Liver (tissue), 8 donors: ENCODE measurements at regions not wholly inside any gene's neighbourhood (a gene's known extent, or its start where the extent isn't known, plus 50 kb on each side); places are given as distances from the start of the nearest gene placed in this dataset.

Source experiments
- DNase-seq: peaks from one replicate; pipeline ENCODE4 v3.0.0-alpha.2; 2017; ENCODE audit warnings: low spot score
- H3K27ac ChIP-seq, 2 donors: one replicate each; pipeline ENCODE4 v1.7.0; 2013; ENCODE audit warnings: inconsistent platforms in 2 of 2, low read length in 2 of 2, control low read depth in 1 of 2, low read depth in 1 of 2, mild to moderate bottlenecking in 1 of 2
- H3K27me3 ChIP-seq, 4 donors: one replicate each; pipeline versions ENCODE4 v1.6.1 to v1.7.0; 2013; ENCODE audit warnings: low read length in 3 of 4, inconsistent platforms in 1 of 4, mild to moderate bottlenecking in 1 of 4, moderate library complexity in 1 of 4; ENCODE audit not compliant: control insufficient read depth in 4 of 4, insufficient read depth in 4 of 4
- H3K36me3 ChIP-seq, 4 donors: one replicate each; pipeline versions ENCODE4 v1.6.1 to v1.7.0; 2013; ENCODE audit warnings: low read length in 3 of 4, mild to moderate bottlenecking in 3 of 4, low read depth in 1 of 4, moderate library complexity in 1 of 4; ENCODE audit not compliant: control insufficient read depth in 4 of 4, insufficient read depth in 3 of 4
- H3K4me1 ChIP-seq, 4 donors: one replicate each; pipeline versions ENCODE4 v1.6.1 to v1.7.0; 2013; ENCODE audit warnings: low read length in 3 of 4, mild to moderate bottlenecking in 3 of 4, moderate library complexity in 1 of 4; ENCODE audit not compliant: control insufficient read depth in 4 of 4, insufficient read depth in 4 of 4
- H3K4me3 ChIP-seq, 3 donors: one replicate each; pipeline versions ENCODE4 v1.6.1 to v1.7.0; 2013; ENCODE audit warnings: low read length in 3 of 3, control low read depth in 1 of 3, low read depth in 1 of 3, mild to moderate bottlenecking in 1 of 3
- H3K9ac ChIP-seq, 2 donors: one replicate each; pipeline ENCODE4 v1.7.0; 2013; ENCODE audit warnings: low read length in 2 of 2, mild to moderate bottlenecking in 2 of 2, moderate library complexity in 2 of 2, control low read depth in 1 of 2, low read depth in 1 of 2
- H3K9me3 ChIP-seq, 4 donors: one replicate each; pipeline versions ENCODE4 v1.6.1 to v1.7.0; 2013; ENCODE audit warnings: low read length in 3 of 4; ENCODE audit not compliant: control insufficient read depth in 4 of 4
- EGR1 ChIP-seq, 2 donors: IDR thresholded peaks; 2 replicates each; pipeline ENCODE4 v1.6.1; 2016 to 2018; ENCODE audit warnings: antibody characterized with exemption in 2 of 2, low read depth in 2 of 2
- FOXA1 ChIP-seq: IDR thresholded peaks from 2 replicates; pipeline ENCODE4 v1.6.1; 2016; ENCODE audit warnings: antibody characterized with exemption
- FOXA2 ChIP-seq: IDR thresholded peaks from 2 replicates; pipeline ENCODE4 v1.6.1; 2016; ENCODE audit warnings: antibody characterized with exemption
- GABPA ChIP-seq, 2 donors: IDR thresholded peaks in 1 of 2; conservative IDR thresholded peaks in 1 of 2; 2 replicates each; pipeline ENCODE4 v1.6.1; 2016; ENCODE audit warnings: antibody characterized with exemption in 2 of 2, mild to moderate bottlenecking in 1 of 2, moderate library complexity in 1 of 2
- HNF4A ChIP-seq, 2 donors: conservative IDR thresholded peaks; 2 replicates each; pipeline ENCODE4 v1.6.1; 2016; ENCODE audit warnings: antibody characterized with exemption in 2 of 2, mild to moderate bottlenecking in 2 of 2
- HNF4G ChIP-seq: IDR thresholded peaks from 2 replicates; pipeline ENCODE4 v1.6.1; 2016; ENCODE audit warnings: antibody characterized with exemption
- JUND ChIP-seq, 2 donors: IDR thresholded peaks; 2 replicates each; pipeline ENCODE4 v1.6.1; 2016; ENCODE audit warnings: antibody characterized with exemption in 2 of 2
- NR2F2 ChIP-seq: IDR thresholded peaks from 2 replicates; pipeline ENCODE4 v1.6.1; 2016; ENCODE audit warnings: antibody characterized with exemption
- RAD21 ChIP-seq, 2 donors: IDR thresholded peaks; 2 replicates each; pipeline ENCODE4 v1.6.1; 2016; ENCODE audit warnings: antibody characterized with exemption in 2 of 2, mild to moderate bottlenecking in 2 of 2
- RXRA ChIP-seq, 2 donors: IDR thresholded peaks; 2 replicates each; pipeline ENCODE4 v1.6.1; 2017 to 2018; ENCODE audit warnings: antibody characterized with exemption in 2 of 2, mild to moderate bottlenecking in 1 of 2
- SP1 ChIP-seq: IDR thresholded peaks from 2 replicates; pipeline ENCODE4 v1.6.1; 2018; ENCODE audit warnings: antibody characterized with exemption, mild to moderate bottlenecking
- TAF1 ChIP-seq: conservative IDR thresholded peaks from 2 replicates; pipeline ENCODE4 v1.6.1; 2016; ENCODE audit warnings: antibody characterized with exemption, mild to moderate bottlenecking
- YY1 ChIP-seq: IDR thresholded peaks from 2 replicates; pipeline ENCODE4 v1.6.1; 2016; ENCODE audit warnings: antibody characterized with exemption, mild to moderate bottlenecking
- WGBS: extraction: QIAGEN DNeasy Blood & Tissue Kit; methylation state at CpG from one replicate; pipeline ENCODE4 v1.1.7; 2013; 5-methylcytosine and 5-hydroxymethylcytosine counted together
- TF ChIP-seq, protein P1 (sequence below): IDR thresholded peaks from 2 replicates; pipeline ENCODE4 v1.6.1; 2016; ENCODE audit warnings: antibody characterized with exemption
- TF ChIP-seq, protein P2 (sequence below): IDR thresholded peaks from 2 replicates; pipeline ENCODE4 v1.6.1; 2016; ENCODE audit warnings: antibody characterized with exemption
- TF ChIP-seq, protein P3 (sequence below): IDR thresholded peaks from 2 replicates; pipeline ENCODE4 v1.6.1; 2016; ENCODE audit warnings: antibody characterized with exemption, mild to moderate bottlenecking
- TF ChIP-seq, protein P4 (sequence below): IDR thresholded peaks from 2 replicates; pipeline ENCODE4 v1.6.1; 2016; ENCODE audit warnings: antibody characterized with exemption
- TF ChIP-seq, protein P5 (sequence below): fragments of 150-350 bp; IDR thresholded peaks from 2 replicates; pipeline ENCODE4 v1.5.1; 2017; ENCODE audit warnings: improper control_type of control experiment, low read depth, low read length; ENCODE audit not compliant: missing input control
- donor health status: healthy.
- donor health status: healthy.
- donor health status: healthy.
- donor health status: healthy.
- donor health status: healthy.

DNA sequence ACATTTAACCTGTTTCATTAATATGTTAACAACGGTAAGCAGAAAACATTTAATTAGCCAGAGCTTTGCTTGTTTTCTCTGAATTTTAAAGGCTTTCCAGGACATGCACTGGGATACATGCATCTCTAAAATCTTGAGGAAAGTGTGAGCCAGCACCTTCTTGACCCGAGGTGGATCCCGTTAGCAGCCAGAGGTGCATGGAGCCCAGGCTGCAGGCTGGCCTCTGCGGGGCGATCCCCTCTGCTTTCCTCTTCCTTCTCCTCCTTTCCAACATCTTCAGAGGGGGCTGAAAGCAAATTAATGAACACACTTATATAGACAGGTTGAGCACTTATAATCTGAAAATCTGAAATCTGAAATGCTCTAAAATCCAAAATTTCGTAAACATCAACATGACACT lies 128.7 kb upstream of the CST7 start:
- Histone ChIP-seq H3K9me3 (peaks cover 0 to 5% (median 4%) of the 10 kb centered on the region in 4 donors), H3K27me3 (peaks cover 0 to under 1% (median 0%) of the 10 kb centered on the region in 4 donors), H3K4me3 (no peak overlapping the region), H3K4me1 (no peaks in the 10 kb centered on the region), H3K27ac (no peak overlapping the region), H3K36me3 (no peaks in the 10 kb centered on the region), H3K9ac (no peak overlapping the region)
- no peak for TF ChIP-seq NR2F2
- TF ChIP-seq HNF4G: no peak
- no peak for TF ChIP-seq RXRA (IDR thresholded peaks at IDR 0.05)
- no peak for TF ChIP-seq FOXA2
- no peak for TF ChIP-seq SP1
- TF ChIP-seq EGR1 (IDR thresholded peaks at IDR 0.05; ENCODE audit: low read depth in 2 of 2): no peak
- no peak for TF ChIP-seq FOXA1
- TF ChIP-seq TAF1: no peak
- TF ChIP-seq RAD21 (IDR thresholded peaks at IDR 0.05): no peak
- TF ChIP-seq, protein P1, sequence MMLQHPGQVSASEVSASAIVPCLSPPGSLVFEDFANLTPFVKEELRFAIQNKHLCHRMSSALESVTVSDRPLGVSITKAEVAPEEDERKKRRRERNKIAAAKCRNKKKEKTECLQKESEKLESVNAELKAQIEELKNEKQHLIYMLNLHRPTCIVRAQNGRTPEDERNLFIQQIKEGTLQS: no peak
- TF ChIP-seq, protein P2, sequence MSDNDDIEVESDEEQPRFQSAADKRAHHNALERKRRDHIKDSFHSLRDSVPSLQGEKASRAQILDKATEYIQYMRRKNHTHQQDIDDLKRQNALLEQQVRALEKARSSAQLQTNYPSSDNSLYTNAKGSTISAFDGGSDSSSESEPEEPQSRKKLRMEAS: no peak
- TF ChIP-seq GABPA (IDR thresholded peaks at IDR 0.05 in 1 of 2, conservative IDR thresholded peaks at IDR 0.05 in 1 of 2): no peak
- TF ChIP-seq, protein P3, sequence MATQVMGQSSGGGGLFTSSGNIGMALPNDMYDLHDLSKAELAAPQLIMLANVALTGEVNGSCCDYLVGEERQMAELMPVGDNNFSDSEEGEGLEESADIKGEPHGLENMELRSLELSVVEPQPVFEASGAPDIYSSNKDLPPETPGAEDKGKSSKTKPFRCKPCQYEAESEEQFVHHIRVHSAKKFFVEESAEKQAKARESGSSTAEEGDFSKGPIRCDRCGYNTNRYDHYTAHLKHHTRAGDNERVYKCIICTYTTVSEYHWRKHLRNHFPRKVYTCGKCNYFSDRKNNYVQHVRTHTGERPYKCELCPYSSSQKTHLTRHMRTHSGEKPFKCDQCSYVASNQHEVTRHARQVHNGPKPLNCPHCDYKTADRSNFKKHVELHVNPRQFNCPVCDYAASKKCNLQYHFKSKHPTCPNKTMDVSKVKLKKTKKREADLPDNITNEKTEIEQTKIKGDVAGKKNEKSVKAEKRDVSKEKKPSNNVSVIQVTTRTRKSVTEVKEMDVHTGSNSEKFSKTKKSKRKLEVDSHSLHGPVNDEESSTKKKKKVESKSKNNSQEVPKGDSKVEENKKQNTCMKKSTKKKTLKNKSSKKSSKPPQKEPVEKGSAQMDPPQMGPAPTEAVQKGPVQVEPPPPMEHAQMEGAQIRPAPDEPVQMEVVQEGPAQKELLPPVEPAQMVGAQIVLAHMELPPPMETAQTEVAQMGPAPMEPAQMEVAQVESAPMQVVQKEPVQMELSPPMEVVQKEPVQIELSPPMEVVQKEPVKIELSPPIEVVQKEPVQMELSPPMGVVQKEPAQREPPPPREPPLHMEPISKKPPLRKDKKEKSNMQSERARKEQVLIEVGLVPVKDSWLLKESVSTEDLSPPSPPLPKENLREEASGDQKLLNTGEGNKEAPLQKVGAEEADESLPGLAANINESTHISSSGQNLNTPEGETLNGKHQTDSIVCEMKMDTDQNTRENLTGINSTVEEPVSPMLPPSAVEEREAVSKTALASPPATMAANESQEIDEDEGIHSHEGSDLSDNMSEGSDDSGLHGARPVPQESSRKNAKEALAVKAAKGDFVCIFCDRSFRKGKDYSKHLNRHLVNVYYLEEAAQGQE: no peak
- TF ChIP-seq JUND (IDR thresholded peaks at IDR 0.05): no peak
- TF ChIP-seq, protein P4, sequence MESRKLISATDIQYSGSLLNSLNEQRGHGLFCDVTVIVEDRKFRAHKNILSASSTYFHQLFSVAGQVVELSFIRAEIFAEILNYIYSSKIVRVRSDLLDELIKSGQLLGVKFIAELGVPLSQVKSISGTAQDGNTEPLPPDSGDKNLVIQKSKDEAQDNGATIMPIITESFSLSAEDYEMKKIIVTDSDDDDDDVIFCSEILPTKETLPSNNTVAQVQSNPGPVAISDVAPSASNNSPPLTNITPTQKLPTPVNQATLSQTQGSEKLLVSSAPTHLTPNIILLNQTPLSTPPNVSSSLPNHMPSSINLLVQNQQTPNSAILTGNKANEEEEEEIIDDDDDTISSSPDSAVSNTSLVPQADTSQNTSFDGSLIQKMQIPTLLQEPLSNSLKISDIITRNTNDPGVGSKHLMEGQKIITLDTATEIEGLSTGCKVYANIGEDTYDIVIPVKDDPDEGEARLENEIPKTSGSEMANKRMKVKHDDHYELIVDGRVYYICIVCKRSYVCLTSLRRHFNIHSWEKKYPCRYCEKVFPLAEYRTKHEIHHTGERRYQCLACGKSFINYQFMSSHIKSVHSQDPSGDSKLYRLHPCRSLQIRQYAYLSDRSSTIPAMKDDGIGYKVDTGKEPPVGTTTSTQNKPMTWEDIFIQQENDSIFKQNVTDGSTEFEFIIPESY: no peak
- no peak for TF ChIP-seq YY1
- no peak for TF ChIP-seq HNF4A (conservative IDR thresholded peaks at IDR 0.05)
- TF ChIP-seq, protein P5, sequence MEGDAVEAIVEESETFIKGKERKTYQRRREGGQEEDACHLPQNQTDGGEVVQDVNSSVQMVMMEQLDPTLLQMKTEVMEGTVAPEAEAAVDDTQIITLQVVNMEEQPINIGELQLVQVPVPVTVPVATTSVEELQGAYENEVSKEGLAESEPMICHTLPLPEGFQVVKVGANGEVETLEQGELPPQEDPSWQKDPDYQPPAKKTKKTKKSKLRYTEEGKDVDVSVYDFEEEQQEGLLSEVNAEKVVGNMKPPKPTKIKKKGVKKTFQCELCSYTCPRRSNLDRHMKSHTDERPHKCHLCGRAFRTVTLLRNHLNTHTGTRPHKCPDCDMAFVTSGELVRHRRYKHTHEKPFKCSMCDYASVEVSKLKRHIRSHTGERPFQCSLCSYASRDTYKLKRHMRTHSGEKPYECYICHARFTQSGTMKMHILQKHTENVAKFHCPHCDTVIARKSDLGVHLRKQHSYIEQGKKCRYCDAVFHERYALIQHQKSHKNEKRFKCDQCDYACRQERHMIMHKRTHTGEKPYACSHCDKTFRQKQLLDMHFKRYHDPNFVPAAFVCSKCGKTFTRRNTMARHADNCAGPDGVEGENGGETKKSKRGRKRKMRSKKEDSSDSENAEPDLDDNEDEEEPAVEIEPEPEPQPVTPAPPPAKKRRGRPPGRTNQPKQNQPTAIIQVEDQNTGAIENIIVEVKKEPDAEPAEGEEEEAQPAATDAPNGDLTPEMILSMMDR: no peak
- DNase-seq: no peak
- WGBS: 89% methylated on average over 6 of the region's 6 CpGs
